ENCODE measurements at regions not wholly inside any gene's neighbourhood (a gene's known extent, or its start where the extent isn't known, plus 50 kb on each side); places are given as distances from the start of the nearest gene placed in this dataset.
A peak's percentile ranks its signal among the peaks of the same experiment; 100 is the strongest.
"Not testable (repeated sequence)": the region's sequence is repeated elsewhere in the genome, so short reads cannot be mapped to it uniquely, and the experiment has no call there.

DNA sequence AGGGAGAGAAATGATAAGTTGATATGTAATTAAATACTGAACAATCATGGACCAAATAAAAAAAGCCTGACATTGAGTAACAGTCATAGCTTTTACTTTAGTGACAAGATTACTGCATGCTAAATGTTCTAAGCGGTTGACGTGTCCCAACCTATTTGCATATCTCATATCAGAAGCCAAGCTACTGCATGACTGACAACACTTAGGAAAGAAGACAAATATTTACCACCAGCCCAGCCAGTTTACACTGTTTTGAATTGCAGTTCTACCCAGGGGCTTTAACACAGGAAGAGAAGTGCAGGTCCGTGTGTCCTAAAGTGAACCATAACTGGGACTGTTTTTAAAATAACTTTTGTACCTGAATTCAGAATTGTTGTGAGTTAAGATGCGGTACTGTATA lies 219.9 kb downstream of the PRDM9 start:
- no peak for DNase-seq

DNA sequence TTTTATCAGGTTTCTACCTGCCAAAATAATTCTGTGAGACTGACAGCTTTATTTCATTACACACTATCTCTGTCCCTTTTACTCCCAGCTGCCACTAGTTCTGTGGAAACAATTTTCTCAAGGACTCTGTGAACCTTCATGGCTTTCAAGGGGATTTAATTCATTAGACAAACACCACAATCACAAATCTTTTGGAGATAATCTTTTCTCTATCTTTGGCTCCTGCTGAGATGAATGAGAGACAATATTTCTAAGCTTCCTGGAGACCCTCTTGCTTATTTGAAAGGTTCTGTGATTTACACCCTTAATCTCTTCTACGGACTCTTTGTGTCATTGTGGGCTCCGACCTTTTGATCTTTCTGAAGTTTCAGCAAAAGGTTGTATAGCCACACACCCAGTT lies 222.6 kb downstream of the PRDM9 start:
- no peak for DNase-seq

DNA sequence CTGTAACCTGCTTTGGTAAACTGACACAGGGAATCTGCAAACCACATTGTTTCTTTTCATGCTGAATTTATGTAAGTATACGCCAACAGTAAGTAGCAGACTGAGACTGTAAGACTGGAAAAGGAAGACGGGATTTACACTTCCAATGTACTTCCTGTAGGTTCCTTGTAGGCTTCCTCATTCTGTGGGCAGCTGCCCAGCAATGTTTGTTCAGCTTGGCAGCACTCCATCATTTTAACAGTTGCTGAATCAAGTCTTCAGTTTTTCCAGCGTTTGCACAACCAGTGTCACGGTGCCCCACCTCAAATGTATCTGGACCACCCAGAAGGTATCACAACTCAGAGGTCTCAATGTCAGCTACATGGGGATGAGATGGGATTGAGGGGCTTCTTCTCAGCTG lies 232.6 kb downstream of the PRDM9 start:
- DNase-seq, result no peak

DNA sequence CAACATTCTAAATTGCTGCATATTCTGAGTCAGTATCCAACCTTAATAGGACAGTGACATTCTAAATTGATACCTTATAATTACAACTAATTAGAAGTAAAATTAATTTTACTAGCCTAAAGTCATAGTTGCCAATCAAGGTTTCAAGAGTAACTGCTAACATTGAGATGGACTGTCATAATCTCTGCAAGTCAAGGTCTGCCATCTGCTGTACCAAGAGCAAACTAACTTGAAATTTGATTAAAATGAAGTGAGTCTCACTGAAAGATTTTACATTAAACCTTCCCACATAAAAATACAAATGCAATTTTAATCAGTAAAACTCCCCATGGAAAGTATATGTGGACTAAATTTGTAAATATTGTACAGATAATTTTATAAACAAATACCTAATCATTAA lies 235.3 kb downstream of the PRDM9 start:
- no peak for DNase-seq

DNA sequence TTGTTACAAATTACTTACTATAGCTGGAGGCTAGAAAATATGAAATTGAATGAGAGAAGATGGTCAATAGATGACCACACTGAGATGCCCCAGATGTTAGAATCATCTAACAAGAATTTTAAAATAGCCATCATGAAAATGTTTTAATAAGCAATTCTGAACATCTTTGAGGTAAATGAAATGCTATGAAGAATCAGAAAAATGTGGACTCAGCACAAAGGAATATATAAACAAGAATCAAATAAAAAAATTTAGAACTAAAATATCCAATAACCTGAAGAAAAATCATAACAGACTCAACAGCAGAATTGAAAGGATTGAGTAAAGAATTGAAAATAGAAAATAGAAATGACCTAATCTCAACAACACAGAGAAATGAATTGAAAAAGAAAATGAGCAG lies 248.5 kb downstream of the PRDM9 start:
- no peak for DNase-seq

DNA sequence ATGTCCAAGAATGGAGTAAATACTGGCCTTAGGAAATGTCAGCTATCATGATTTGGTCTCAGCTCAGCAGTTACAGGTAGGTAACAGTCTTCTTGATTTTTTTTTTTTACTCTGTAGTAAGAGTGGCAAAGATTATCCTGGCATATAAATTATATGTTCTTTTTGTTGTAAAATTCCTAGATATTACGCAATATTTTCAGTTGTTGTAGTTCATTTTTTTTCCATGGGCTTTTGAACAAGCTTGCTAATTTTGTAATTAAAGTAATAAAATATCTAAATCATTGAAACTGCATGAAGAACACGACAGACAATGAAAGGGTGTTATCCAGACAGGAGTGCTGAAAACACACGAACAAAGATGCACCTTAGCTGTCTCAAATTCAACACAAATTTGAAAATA lies 249.4 kb downstream of the PRDM9 start:
- DNase-seq, result no peak

DNA sequence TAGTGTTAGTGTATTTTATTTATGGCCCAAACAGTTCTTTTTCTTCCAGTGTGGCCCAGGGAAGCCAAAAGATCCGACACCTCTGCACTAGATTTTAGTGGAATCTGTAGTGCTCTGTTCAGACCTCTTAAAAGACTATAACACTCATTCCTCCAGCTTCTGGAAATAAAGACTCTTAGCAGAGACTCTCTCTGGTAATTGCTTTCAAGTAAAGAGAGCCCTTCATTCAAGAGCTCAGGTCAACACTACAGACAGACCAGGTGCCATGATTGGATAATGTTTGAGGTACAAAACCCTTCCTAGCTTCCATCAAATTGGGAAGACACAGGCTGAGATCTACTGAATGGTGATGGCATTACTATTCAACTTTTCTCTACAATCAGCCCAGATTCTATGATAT lies 255.8 kb downstream of the PRDM9 start:
- no peak for DNase-seq

DNA sequence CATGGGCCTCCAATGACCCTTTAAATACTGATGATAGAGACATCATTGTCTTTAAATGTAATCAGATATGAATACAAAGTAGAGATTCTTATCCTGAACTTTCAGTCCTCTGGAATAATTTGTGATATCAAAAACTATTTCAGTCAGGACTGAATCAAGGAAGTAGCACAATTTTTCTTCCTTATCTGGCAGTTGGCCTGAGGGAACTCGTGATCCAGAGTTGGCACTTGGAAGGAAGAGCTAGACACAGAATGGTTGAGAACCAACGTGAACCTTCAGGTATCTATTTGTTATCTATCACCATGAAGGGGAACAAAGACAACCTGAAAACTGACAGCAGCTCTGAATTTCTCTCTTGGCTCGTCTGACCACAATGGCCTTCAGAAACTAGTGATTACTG lies 269.3 kb downstream of the PRDM9 start:
- DNase-seq, result no peak

DNA sequence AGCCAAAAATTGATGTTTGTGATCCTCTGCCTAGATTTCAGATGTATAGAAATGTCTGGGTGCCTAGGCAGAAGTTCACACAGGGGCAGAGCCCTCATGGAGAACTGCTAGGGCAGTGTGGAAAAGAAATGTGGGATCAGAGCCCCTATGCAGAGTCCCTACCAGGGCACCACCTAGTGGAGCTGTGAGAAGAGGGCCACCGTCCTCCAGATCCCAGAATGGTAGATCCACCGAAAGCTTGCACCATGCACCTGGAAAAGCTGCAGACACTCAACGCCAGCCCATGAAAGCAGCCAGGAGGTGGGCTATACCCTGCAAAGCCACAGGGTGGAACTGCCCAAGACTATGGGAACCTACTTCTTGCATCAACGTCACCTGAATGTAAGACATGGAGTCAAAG lies 292.9 kb downstream of the PRDM9 start:
- not testable (repeated sequence) for DNase-seq

DNA sequence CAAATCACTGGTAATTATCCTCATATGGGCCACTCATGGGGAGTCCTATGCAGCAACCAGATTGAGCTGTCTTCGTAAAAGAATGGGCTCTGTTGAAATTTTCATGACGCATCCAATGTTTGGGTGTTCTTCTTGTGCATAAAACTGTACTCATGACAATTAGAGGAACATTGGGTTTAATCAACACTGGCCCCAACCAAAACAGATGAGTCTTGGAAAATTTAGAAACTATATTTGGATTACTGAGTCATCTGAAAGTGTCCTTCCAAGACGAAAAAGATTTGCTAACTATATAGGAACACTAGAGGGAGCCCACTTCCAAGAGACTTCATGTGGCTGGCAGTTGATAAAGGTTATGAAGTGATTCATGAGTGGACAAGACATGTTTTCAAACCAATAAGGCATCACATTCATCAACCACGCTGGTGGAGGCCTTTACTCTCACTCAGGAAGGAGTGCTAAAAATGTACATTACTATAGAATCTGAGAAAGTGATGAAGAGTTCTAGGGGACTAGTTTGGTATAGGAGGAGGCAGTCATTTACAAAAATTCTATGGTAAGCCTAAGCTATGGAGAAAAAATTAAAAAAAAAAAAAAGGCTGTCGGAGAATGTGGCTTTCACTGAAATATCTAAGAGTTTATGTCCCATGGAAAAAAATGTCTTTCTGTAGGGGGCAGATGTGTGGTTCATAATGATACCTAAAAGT lies 313.5 kb downstream of the PRDM9 start:
- DNase-seq, result no peak

DNA sequence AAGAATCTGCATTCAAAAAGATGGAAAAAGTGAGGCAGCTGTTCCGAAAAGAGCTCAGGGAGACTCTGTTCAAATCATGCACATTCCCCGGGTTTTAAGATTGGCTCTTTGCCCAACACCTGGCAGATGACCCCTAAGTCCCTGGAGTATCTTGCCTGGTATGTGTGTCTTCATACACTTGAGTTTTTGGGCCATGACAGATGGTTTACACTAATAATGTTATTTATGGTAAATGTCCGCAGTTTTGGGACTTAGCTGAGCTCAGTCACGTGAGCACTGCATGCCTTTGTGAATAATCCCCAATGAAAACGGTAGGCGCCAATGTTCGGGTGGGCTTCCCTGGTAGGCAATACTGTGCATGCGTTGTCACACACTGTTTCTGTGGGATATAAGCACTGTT lies 316.1 kb downstream of the PRDM9 start:
- DNase-seq, result no peak

DNA sequence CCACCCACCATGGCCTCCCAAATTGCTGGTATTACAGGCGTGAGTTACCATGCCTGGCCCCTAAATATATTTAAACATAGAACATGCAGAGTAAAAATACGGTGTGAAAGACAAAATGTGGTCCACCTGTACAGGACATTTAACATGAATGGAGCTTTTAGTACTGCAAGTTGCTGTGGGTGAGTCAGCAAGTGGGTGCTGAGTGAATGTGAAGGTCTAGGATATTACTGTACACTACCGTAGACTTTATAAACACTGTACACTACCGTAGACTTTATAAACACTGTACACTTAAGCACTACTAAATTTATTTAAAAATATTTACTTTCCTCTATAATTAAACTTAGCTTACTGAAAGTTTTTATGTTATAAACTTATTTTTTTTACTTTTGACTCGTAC lies 317.8 kb downstream of the PRDM9 start:
- DNase-seq, result no peak

DNA sequence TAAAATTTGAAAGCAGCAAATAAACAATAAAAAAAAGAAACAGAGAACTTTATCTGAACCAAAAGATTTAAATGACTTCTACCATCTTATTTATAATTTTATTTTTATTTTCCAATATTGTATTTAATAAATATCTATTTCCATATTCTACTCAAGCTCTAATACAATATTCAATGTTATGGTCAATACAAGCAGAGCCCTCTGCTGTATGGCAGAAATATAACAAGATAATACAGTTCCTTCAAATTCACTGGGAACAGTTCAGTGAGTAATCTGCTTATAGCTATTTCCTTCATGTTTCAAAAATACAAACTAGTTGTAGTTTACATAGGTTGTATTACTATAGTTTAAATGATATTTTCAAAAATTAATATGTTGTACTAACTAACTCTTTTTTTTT lies 332.7 kb downstream of the PRDM9 start:
- DNase-seq, result no peak

DNA sequence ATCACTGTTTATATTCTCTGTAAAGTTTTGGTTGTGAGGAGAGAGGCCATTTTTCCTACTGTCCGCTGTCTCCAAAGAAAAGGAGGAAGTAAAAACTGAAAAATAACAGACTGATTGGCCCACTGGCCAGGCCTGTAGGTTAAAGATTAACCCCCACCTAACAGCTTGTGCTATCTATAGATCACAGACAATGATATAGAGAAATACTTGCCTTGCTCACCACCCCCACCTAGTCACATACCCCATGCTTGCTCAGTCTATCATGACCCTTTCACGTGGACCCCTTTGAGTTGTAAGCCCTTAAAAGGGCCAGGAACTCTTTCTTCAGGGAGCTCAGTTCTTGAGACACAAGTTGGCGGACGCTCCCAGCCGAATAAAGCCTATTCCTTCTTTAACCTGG lies 357.4 kb downstream of the PRDM9 start:
- DNase-seq, result no peak

DNA sequence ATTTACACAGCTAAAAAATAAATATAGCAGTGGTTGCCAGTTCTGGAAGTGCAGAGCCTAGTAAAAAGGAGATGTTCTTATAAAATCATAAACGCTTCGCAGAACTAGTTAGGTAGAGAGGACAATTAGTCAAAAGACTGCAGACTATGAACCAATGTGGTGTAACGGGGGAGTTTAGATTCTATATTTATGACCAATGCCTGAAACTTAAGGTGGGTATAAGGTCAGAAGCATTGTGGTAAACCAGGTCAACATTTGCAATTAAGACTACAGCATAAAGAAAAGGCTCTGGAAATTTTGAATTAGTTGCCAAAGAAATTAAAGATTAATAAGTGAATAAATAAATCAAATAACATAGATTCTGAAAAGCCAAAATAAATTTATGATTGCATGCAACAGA lies 370.4 kb downstream of the PRDM9 start:
- no peak for DNase-seq

DNA sequence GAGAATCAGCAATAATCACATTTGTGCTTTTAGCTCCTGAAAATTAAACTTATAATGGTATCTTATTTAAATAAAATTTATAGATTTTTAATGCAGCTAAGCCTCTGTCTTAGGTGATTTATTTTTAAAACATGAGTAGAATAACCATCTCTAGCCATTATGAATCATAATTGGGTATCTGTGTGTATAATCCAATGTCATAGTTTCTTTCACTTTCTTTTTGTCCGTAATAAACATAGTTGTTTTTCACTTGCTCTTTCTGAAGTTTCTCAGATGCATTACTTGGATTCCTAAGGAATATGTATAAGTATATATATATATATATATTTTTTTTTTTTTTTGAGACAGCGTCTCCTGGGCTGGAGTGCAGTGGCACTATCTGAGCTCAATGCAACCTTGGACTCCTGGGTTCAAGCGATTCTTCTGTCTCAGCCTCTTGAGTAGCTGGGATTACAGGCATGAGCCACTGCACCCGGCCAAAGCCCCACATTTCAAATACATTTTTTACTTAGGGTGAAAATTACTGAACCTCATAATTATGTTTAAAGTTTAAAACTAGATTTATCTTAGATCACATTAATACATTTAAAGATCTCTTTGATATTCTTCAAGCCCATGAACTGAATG lies 377.1 kb downstream of the PRDM9 start:
- DNase-seq, result no peak

DNA sequence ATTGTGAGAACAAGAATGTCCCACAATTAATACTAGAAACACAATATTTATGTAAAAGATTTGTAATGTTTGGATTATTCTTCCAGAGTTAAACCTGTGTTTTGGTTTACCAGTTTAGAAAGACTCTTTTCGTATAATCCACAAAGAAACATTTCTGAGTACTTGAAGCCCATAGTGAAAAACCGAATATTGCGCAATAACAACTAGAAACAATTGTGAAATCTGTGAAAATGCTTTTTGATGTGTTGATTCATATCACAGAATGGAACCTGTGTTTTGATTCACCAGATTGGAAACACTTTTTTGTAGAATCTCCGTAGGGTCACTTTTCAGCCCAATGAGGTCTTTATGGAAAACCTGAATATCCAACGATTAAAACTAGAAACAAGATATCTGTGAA lies 386.2 kb downstream of the PRDM9 start:
- no peak for DNase-seq

DNA sequence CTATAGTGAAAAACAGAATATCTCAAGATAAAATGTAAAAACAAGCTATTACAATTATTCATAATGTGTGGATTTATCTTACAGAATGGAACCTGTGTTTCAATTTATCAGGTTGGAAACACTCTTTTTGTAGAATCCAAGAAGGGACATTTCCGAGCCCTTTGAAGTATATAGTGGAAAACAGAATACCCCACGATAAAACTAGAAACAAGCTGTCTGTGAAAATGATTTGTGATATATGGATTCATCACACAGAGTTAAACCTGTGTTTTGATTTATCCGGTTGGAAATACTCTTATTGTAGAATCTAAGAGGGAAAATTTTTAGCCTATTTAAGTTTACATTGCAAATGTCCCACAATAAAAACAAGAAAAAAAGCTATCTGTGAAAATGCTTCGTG lies 388.2 kb downstream of the PRDM9 start:
- no peak for DNase-seq

DNA sequence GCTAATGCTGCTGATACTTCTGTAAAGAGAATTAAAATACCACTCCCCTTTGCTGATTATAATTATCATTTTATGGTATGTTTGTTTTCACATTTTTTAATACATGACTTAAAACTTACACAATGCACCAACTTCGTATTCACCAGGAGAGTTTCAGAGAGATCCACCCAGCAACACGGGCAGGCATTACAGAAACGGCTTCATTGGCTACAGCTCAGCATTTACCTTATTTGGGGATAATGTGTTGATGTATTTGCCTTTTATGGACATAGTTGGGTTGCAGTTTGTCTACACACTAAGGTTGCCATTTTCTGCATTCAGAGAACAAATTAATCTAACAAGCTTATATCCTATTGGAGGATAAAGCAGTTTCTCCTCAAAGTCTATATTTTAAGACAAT lies 423.6 kb downstream of the PRDM9 start:
- no peak for DNase-seq

DNA sequence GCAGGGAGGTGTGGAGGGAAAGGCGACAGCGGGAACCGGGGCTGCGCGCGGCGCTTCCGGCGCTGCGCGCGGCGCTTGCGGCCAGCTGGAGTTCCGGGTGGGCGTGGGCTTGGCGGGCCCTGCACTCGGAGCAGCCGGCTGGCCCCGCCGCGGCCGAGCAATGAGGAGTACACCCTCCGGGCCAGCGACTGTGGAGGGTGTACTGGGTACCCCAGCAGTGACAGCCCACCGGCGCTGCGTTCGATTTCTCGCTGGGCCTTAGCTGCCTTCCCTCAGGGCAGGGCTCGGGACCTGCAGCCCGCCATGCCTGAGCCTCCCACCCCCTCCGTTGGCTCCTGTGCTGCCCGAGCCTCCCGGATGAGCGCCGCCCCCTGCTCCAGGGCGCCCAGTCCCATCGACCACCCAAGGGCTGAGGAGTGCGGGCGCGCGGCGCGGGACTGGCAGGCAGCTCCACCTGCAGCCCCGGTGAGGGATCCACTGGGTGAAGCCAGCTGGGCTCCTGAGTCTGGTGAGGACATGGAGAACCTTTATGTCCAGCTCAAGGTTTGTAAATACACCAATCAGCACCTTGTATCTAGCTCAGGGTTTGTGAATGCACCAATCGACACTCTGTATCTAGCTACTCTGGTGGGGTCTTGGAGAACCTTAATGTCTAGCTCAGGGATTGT lies 444.0 kb downstream of the PRDM9 start:
- DNase-seq, result peak; percentile 10

DNA sequence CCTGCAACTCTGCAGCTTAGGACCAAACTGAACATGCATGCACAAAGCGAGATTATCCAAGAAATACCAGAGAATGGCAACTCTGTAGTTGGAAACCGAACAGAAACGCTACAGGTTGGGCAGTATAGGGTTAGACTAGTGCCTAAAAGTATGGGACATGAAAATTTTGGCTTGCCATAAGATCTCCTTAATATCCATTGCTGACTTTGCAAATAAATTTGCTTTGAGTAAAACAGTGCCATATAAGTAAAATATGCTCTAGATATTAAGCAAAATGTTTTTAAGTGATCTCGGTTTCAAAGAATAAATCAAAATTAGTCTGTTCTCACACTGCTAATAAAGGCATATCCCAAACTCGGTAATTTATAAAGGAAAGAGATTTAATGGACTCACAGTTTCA lies 456.0 kb downstream of the PRDM9 start:
- DNase-seq, result no peak

DNA sequence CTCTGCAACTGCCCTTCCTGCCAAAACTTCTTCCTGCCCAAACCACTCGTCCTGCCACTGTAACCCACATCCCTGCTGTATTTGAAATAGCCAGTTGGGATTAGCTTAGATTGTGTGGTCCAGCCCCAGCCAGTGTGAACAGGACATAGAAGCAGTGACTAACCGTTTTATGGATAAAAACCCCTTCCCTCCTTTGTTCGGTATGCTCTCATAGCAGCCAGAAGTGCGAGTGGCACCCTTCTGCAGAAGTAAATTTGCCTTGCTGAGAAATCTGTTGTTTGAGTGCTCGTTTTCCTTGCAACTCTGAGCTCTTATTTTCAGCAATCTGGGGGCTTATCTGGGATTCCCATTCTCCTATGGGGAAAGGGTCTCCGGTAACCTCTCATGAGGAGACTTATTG lies 470.0 kb downstream of the PRDM9 start:
- DNase-seq, result no peak

DNA sequence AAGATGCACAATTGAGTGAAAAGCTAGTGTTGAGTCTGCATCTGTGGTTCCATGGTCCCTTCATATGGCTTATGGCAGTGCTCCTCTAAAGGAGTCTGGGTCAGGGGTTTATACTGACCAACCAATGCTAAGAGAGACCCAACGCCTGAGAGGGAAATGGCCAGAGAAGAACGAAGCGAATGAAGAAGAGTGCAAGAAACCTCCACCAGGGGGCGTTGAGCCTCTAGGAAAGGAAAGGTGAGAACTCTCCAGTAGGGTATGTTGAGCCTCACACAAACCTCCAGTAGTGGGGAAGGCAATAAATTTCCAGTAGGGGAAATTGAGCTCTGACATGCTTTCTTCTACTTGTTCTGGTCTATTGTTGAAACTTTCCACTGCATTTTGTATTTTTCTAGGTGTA lies 470.6 kb downstream of the PRDM9 start:
- DNase-seq, result no peak

DNA sequence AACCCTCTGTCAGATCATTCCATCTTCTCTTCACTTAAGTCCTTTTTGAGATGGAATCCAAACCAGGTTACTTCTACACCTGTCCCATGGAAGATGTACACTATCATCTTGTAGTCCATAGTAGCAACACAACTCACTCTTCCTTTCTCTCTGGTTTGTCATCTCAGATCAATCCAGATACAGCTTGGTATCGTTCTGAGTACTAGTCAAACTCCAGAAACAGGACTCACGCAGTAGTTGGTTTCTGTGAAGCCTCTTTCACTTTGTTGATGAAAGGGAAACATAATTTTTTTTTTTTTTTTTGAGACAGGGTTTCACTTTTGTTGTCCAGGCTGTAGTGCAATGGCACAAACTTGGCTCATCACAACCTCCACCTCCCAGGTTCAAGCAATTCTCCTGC lies 484.0 kb downstream of the PRDM9 start:
- no peak for DNase-seq

Measured in CD4-positive, alpha-beta T cell treated with Interleukin-12 subunit alpha and Interleukin-12 subunit beta, for 1 hour (primary cell).